ENCODE measurements at regions not wholly inside any gene's neighbourhood (a gene's known extent, or its start where the extent isn't known, plus 50 kb on each side); places are given as distances from the start of the nearest gene placed in this dataset.

DNA sequence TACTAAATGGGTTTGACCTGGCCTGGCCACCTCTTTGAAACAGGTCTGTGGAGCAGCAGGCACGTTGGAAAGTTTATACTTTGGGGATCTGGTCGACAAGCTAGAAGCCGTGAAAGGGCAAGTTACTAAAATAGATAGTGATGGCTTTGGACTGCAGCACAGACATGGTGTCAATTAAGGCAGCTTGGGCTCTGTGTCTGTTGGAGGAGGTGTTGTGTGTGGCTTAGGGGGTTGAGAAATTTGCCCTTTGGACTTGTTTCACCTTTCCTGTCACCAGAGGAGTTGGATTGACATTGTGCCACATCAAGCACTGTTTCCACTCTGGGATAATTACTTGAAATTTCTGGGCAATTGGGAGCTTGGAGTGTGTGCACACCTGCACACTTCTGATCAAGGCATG is 251.8 kb upstream of the MKI67 start:
- TF ChIP-seq, protein P1, sequence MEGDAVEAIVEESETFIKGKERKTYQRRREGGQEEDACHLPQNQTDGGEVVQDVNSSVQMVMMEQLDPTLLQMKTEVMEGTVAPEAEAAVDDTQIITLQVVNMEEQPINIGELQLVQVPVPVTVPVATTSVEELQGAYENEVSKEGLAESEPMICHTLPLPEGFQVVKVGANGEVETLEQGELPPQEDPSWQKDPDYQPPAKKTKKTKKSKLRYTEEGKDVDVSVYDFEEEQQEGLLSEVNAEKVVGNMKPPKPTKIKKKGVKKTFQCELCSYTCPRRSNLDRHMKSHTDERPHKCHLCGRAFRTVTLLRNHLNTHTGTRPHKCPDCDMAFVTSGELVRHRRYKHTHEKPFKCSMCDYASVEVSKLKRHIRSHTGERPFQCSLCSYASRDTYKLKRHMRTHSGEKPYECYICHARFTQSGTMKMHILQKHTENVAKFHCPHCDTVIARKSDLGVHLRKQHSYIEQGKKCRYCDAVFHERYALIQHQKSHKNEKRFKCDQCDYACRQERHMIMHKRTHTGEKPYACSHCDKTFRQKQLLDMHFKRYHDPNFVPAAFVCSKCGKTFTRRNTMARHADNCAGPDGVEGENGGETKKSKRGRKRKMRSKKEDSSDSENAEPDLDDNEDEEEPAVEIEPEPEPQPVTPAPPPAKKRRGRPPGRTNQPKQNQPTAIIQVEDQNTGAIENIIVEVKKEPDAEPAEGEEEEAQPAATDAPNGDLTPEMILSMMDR (IDR thresholded peaks at IDR 0.05): no peak
- no peak for TF ChIP-seq EZH2 (IDR thresholded peaks at IDR 0.05)
- TF ChIP-seq EZH2phosphoT487 (IDR thresholded peaks at IDR 0.05): no peak
